ENCODE measurements at regions not wholly inside any gene's neighbourhood (a gene's known extent, or its start where the extent isn't known, plus 50 kb on each side); places are given as distances from the start of the nearest gene placed in this dataset.

DNA sequence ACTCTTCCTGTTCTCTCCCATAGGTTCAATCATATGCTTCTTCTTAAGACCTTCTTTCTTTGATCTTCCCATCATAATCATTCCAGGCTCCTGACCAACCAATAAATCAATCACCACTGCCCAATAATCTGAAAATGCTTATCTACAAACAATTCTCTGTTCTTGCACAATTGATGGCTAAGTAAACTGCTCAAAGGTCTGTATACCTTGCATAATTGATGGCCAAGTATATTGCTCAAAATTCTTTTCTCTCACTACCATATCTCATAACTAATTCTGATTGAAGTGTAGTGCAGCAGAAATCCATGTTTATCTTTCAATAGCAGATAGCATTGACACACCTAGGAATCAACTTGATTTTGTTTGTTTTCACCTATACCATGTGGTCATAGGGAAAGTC is 83.4 kb upstream of the EPHA6 start:
- TF ChIP-seq, protein P1, sequence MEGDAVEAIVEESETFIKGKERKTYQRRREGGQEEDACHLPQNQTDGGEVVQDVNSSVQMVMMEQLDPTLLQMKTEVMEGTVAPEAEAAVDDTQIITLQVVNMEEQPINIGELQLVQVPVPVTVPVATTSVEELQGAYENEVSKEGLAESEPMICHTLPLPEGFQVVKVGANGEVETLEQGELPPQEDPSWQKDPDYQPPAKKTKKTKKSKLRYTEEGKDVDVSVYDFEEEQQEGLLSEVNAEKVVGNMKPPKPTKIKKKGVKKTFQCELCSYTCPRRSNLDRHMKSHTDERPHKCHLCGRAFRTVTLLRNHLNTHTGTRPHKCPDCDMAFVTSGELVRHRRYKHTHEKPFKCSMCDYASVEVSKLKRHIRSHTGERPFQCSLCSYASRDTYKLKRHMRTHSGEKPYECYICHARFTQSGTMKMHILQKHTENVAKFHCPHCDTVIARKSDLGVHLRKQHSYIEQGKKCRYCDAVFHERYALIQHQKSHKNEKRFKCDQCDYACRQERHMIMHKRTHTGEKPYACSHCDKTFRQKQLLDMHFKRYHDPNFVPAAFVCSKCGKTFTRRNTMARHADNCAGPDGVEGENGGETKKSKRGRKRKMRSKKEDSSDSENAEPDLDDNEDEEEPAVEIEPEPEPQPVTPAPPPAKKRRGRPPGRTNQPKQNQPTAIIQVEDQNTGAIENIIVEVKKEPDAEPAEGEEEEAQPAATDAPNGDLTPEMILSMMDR (IDR thresholded peaks at IDR 0.05), result no peak
- TF ChIP-seq POLR2A (IDR thresholded peaks at IDR 0.05) (no peak), POLR2AphosphoS5 (IDR thresholded peaks at IDR 0.05) (no peak), EP300 (IDR thresholded peaks at IDR 0.05; ENCODE audit: low read depth) (no peak)

Measured in transverse colon (tissue), 4 donors.